ENCODE measurements at regions not wholly inside any gene's neighbourhood (a gene's known extent, or its start where the extent isn't known, plus 50 kb on each side); places are given as distances from the start of the nearest gene placed in this dataset.

DNA sequence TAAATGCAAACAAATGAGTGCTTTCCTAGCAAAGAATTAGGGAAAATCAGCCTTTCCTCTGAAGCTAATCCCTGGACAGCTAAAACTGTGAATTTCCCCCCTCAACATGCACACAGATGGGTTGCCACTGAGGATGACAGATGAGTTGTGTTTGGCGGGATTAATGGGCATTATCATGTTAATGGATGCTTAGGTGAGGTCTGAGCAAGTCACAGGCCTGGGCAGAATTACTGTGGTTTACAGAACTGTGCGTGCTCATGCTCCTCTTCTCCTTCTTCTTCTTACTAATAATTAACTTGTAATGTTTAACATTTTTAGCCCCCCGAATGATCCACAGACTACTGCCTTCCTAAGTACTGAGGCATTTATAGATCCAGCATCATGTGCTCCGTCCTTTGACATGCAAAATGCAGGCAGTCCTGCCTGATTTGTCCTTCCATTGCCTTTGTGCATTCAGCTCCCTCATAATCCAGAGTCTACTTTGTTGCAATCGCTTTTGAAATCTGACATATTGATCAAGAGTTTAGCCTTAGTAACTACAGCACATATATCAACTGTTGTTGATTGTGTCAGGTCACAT, 753.4 kb upstream of the MMS22L start:
- TF ChIP-seq, protein P1, sequence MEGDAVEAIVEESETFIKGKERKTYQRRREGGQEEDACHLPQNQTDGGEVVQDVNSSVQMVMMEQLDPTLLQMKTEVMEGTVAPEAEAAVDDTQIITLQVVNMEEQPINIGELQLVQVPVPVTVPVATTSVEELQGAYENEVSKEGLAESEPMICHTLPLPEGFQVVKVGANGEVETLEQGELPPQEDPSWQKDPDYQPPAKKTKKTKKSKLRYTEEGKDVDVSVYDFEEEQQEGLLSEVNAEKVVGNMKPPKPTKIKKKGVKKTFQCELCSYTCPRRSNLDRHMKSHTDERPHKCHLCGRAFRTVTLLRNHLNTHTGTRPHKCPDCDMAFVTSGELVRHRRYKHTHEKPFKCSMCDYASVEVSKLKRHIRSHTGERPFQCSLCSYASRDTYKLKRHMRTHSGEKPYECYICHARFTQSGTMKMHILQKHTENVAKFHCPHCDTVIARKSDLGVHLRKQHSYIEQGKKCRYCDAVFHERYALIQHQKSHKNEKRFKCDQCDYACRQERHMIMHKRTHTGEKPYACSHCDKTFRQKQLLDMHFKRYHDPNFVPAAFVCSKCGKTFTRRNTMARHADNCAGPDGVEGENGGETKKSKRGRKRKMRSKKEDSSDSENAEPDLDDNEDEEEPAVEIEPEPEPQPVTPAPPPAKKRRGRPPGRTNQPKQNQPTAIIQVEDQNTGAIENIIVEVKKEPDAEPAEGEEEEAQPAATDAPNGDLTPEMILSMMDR (IDR thresholded peaks at IDR 0.05): no peak
- TF ChIP-seq POLR2AphosphoS5 (IDR thresholded peaks at IDR 0.05) (no peak), POLR2A (IDR thresholded peaks at IDR 0.05) (no peak), EP300 (IDR thresholded peaks at IDR 0.05) (no peak)

Measured in sigmoid colon (tissue), 4 donors.